PFSK-1 (cell line): ENCODE measurements at regions not wholly inside any gene's neighbourhood (a gene's known extent, or its start where the extent isn't known, plus 50 kb on each side); places are given as distances from the start of the nearest gene placed in this dataset.

Experiments
- FOXP2 ChIP-seq: optimal IDR thresholded peaks from 2 replicates; pipeline ENCODE3; 2011; ENCODE audit warnings: borderline replicate concordance, control low read depth, inconsistent platforms; ENCODE audit not compliant: insufficient read depth; ENCODE audit errors: extremely low read length, extremely low read depth
- POLR2AphosphoS5 ChIP-seq: IDR thresholded peaks from 2 replicates; pipeline ENCODE4 v1.6.1; 2012; ENCODE audit warnings: low read depth, mild to moderate bottlenecking, control low read depth, low read length, moderate library complexity
- SIN3A ChIP-seq: IDR thresholded peaks from 2 replicates; pipeline ENCODE4 v1.6.1; 2012; ENCODE audit warnings: mild to moderate bottlenecking, low read length, moderate library complexity, borderline replicate concordance; ENCODE audit not compliant: insufficient read depth
- TAF1 ChIP-seq: IDR thresholded peaks from 2 replicates; pipeline ENCODE4 v1.6.1; 2012; ENCODE audit warnings: low read length, control low read depth, borderline replicate concordance; ENCODE audit not compliant: insufficient read depth
- TF ChIP-seq, protein P1 (sequence below), 2 experiments: IDR thresholded peaks; 2 replicates each; pipeline versions ENCODE4 v1.6.1 to v1.8.0; 2011 to 2012; ENCODE audit warnings: low read depth in 2 of 2, low read length in 2 of 2, control low read depth in 1 of 2, inconsistent platforms in 1 of 2, mild to moderate bottlenecking in 1 of 2, moderate library complexity in 1 of 2; ENCODE audit not compliant: insufficient read depth in 1 of 2

GRCh38 chr13:63643543-63643942, 2227.9 kb upstream of the PCDH20 start:
- no peak for TF ChIP-seq SIN3A
- no peak for TF ChIP-seq POLR2AphosphoS5
- TF ChIP-seq TAF1, result no peak
- TF ChIP-seq, protein P1, sequence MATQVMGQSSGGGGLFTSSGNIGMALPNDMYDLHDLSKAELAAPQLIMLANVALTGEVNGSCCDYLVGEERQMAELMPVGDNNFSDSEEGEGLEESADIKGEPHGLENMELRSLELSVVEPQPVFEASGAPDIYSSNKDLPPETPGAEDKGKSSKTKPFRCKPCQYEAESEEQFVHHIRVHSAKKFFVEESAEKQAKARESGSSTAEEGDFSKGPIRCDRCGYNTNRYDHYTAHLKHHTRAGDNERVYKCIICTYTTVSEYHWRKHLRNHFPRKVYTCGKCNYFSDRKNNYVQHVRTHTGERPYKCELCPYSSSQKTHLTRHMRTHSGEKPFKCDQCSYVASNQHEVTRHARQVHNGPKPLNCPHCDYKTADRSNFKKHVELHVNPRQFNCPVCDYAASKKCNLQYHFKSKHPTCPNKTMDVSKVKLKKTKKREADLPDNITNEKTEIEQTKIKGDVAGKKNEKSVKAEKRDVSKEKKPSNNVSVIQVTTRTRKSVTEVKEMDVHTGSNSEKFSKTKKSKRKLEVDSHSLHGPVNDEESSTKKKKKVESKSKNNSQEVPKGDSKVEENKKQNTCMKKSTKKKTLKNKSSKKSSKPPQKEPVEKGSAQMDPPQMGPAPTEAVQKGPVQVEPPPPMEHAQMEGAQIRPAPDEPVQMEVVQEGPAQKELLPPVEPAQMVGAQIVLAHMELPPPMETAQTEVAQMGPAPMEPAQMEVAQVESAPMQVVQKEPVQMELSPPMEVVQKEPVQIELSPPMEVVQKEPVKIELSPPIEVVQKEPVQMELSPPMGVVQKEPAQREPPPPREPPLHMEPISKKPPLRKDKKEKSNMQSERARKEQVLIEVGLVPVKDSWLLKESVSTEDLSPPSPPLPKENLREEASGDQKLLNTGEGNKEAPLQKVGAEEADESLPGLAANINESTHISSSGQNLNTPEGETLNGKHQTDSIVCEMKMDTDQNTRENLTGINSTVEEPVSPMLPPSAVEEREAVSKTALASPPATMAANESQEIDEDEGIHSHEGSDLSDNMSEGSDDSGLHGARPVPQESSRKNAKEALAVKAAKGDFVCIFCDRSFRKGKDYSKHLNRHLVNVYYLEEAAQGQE (IDR thresholded peaks at IDR 0.05; ENCODE audit: insufficient read depth in 1 of 2, low read depth in 2 of 2, low read length in 2 of 2), result no peak
- no peak for TF ChIP-seq FOXP2

DNA sequence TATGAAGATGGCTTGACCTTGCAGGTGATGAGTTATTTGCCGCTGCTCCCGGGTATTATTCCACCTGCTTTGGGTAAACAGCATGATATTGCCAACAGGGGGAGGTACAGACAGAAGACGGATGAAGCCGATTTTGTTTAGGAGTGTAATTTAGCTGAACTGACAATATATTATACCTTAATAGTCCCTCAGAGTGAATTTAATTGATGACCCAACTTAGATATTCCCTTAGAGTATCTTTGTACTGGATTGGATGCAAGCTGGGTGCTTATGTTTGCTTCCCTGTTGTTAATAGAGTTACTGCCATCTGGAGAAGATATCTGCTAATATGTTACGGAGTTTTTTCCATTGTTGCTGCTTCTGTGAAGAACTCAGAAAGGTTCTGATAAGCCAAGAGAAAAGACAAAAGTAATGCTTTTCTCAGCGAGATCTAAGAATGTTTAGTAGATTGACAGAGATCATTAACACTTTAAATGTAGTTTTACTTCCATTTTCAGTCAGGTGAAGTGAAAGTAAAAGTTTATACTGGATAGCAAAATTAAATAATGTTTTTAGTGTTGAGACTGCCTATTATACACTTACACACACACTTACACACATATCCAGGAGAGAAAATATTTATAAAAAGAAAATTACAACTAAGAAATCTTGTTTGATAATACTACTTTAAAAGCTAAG, 2220.8 kb upstream of the PCDH20 start:
- TF ChIP-seq FOXP2, result no peak
- TF ChIP-seq, protein P1 (IDR thresholded peaks at IDR 0.05; ENCODE audit: insufficient read depth in 1 of 2, low read depth in 2 of 2, low read length in 2 of 2), result no peak
- no peak for TF ChIP-seq TAF1
- no peak for TF ChIP-seq SIN3A
- no peak for TF ChIP-seq POLR2AphosphoS5

DNA sequence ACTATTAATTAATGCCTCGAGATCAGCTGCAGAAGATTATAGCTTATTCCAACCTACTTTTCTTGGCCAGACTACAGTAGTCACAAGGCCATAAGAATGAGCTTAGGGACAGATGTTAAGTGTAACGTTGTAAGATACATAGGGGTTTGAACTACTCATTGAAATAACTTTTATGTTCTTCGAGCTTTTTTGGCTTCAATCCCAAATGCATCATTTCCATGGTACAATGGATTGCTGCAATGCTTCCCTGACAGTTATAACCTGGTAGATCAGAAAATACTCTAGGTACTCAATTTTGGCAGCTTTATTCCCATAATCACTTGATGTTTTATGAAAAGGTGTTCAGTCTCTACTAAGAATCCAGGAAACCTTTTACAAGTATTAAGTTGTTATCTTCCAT, 2216.7 kb upstream of the PCDH20 start:
- TF ChIP-seq FOXP2 (no peak), POLR2AphosphoS5 (no peak), TAF1 (no peak), SIN3A (no peak)
- TF ChIP-seq, protein P1 (IDR thresholded peaks at IDR 0.05; ENCODE audit: insufficient read depth in 1 of 2, low read depth in 2 of 2, low read length in 2 of 2), result no peak

- TF ChIP-seq TAF1, result no peak
- no peak for TF ChIP-seq POLR2AphosphoS5
- TF ChIP-seq SIN3A, result no peak
- TF ChIP-seq FOXP2, result no peak
- TF ChIP-seq, protein P1 (IDR thresholded peaks at IDR 0.05; ENCODE audit: insufficient read depth in 1 of 2, low read depth in 2 of 2, low read length in 2 of 2), result no peak
These were observed 2215.4 kb upstream of the PCDH20 start for GRCh38 chr13:63631006-63631405.
